HG03432 (cell line): ENCODE measurements at regions not wholly inside any gene's neighbourhood (a gene's known extent, or its start where the extent isn't known, plus 50 kb on each side); places are given as distances from the start of the nearest gene placed in this dataset.
A peak's percentile ranks its signal among the peaks of the same experiment; 100 is the strongest.

Experiments
- ATAC-seq: cut with Tn5 transposase; IDR thresholded peaks from one replicate; pipeline ENCODE4 v1.9.1; 2021; ENCODE audit warnings: mild to moderate bottlenecking, moderate library complexity; ENCODE audit not compliant: unreplicated experiment

GRCh38 chr5:152271420-152271819 lies 133.7 kb downstream of the NMUR2 start:
- peak; percentile 67 for ATAC-seq

- no peak for ATAC-seq
Observed at GRCh38 chr5:152270096-152270495, 135.0 kb downstream of the NMUR2 start.

DNA sequence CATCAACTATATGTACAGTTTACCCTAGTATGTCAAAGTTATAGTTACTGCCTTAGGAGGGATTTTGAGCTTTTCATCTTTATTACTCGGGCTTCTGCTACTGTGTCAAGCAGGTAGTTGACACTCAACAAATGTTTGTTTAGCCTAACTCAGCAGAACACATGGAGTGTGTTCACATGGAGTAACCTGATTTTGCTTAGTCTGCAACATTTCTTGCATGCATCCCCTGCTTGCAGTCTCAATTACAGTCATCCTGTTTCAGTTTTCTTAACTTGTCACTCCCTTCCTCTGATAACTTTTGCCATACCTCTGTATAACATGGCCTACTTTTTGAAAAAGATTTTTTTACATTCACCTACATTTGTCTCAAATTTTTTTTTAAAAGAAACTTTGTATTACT lies 135.5 kb downstream of the NMUR2 start:
- ATAC-seq, result no peak

GRCh38 chr5:152264645-152265254 lies 140.3 kb downstream of the NMUR2 start:
- ATAC-seq, result no peak

GRCh38 chr5:152262667-152263066 lies 142.4 kb downstream of the NMUR2 start:
- ATAC-seq, result no peak

DNA sequence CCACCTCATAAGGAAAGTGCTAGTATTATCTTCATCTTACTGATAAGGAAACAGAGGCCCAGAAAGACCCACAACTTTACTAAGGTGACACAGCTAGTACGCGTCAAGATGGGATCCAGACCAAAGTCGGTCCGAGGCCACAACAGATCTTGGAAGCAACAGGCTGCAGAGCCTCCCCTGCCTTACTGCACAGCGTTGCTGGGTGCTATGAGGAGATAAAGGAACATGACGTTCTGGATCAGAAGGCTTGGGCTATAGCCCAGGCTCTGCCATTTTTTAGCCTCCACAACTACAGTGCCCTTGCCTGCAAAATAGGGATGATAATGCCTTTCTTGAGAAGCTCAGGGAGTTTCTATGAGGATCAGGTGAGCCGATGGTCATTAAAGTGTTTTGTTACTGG lies 144.1 kb downstream of the NMUR2 start:
- ATAC-seq, result no peak

GRCh38 chr5:152259702-152260101 lies 145.4 kb downstream of the NMUR2 start:
- no peak for ATAC-seq

GRCh38 chr5:152256580-152256979 lies 148.5 kb downstream of the NMUR2 start:
- no peak for ATAC-seq

DNA sequence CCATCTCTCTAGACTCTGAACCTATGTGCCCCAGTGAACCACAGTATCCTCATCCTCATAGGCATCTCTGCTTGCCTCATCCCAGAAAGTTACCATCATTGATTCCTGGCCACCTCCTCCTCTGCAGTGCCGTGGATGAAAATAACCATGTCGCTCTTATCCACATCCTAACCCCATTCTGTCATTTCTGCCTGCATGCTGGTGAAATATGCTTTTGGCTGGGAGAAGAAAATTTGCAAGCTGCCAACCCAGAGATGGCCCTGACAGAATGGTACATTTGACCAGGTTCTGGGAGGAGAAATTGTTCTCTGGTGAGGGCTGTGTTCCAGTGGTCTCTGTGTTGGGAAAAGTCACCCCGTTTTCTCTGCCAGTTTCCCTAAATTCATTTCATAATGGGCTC lies 149.7 kb downstream of the NMUR2 start:
- no peak for ATAC-seq

DNA sequence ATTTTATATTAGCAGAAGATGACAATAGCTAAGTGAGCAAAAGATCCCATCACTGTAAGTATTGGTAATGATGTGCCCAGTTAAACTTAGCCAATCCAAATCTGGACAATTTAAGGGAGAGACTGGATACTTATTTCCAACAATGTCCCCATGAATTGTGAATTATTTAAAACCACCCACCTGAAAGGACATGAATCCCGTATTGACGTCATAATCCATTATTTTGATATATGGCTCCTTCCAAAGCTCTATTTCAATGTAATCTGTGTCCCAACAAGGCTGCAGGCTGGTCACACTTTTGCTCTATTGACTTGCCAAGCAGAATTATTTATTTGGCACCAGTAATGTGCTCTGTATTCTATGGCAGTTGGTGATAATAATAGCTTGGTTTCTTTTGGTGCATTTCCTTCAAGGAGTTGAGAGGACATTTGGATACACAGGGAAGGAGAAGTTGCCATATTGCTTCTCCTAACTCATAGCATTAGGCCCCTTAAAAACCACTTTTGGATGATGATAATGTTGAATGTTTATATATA lies 157.2 kb downstream of the NMUR2 start:
- no peak for ATAC-seq

DNA sequence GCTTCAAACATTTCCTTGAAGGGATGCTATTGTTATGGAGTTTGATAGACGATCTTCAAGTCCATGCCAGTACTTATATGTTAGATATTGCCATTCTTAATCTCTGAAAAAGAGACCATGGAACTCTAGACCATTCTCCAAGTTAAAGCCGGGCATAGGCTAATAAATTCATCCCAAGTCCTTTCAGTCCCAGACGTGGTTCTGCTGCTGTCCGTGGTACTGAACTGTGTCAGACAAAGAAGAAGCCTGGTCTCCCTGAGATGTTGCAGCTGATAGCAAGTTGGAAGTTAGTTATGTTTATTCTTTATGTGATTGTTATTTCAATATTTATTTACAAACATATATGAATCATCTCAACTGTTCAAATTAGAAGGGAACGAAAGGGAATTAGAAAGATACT lies 158.7 kb downstream of the NMUR2 start:
- ATAC-seq, result no peak

DNA sequence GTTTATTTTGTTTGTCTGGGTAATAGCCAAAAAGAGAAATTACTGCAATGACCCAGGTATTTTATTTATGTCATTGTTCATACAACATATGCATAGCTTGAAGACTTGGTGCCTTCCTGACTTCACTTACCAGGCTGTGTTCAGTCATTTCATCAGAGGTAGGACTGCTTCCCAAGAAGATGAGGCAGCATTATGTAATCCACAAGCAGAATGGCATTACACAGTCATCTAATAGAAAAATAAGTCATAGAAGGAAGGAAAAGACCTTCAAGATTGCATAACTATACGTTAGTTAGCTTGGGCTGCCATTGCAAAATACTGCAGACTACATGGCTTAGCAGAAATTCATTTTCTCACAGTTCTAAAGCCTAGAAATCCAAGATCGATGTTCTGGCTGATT lies 167.5 kb downstream of the NMUR2 start:
- no peak for ATAC-seq

GRCh38 chr5:152226191-152226590 lies 178.9 kb downstream of the NMUR2 start:
- ATAC-seq, result no peak

- ATAC-seq, result no peak
Observed at GRCh38 chr5:152221721-152222629, 183.1 kb downstream of the NMUR2 start.

GRCh38 chr5:152218694-152219093 lies 186.4 kb downstream of the NMUR2 start:
- ATAC-seq, result no peak

GRCh38 chr5:152205804-152206203 lies 199.3 kb downstream of the NMUR2 start:
- no peak for ATAC-seq

GRCh38 chr5:152202321-152202720 lies 202.8 kb downstream of the NMUR2 start:
- no peak for ATAC-seq

DNA sequence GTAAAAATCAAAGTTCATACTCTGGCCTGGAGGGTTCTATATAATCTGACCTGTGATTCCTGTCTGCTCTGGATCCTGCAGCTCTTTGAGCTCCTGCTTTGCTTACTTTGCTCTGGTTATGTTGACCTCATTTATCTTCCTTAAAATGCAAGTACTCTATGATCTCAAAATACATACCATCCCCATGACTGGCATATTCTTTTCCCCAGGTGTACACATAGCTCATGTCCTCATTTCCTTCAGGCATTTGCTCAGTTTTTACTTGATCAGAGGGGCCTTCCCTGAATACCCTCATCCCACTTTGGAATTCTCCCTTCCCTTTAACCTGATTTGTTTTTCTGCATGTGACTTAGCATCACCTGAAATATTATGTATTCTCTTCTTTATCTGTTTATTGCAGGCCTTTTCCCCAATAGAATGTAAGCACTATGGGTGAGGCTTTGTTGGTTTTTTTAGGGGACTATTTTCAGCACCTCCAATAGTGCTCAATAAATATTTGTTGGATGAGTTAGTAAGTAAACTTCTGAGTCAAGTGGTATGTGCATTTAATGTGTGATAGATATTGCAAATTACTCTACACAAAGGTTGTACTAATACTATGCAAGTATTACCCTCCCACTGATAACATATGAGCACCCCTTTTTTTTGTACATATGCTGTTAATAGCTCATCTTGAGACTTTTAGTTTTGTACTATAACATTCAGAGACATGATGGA lies 211.5 kb downstream of the NMUR2 start:
- no peak for ATAC-seq

DNA sequence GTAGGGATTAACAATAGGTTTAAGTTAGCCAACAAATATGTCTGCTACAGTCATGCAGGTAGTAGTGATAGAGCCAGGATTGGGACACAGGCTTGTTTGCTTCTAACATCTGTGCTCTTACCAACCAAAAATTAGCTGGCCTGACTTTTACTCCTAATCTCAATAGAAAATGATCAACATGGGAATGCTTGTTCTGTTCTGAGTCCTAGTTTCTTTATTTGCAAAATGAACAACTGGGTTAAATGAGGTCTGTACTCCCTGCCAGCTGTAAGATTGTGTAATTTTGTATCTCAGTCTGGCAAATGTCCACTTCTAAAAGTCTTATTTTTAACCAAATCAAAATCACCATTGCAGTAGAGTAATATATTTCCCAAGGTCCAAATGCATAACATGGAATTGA lies 216.8 kb downstream of the NMUR2 start:
- no peak for ATAC-seq

DNA sequence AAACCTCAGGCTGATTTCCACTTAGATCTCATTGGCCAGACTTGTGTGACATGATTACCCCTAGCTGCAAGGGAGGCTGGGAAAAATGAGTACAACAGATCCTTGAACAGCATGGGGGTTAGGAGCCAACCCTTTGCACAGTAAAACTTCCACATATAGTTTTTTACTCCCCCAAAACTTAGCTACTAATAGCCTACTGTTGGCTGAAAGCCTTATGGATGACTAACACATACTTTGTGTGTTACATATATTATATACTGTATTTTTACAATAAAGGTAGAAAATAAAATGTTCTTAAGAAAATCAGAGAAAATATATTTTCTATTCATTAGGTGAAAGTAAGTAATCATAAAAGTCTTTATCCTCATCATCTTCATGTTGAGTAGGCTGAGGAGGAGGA lies 217.4 kb downstream of the NMUR2 start:
- no peak for ATAC-seq

DNA sequence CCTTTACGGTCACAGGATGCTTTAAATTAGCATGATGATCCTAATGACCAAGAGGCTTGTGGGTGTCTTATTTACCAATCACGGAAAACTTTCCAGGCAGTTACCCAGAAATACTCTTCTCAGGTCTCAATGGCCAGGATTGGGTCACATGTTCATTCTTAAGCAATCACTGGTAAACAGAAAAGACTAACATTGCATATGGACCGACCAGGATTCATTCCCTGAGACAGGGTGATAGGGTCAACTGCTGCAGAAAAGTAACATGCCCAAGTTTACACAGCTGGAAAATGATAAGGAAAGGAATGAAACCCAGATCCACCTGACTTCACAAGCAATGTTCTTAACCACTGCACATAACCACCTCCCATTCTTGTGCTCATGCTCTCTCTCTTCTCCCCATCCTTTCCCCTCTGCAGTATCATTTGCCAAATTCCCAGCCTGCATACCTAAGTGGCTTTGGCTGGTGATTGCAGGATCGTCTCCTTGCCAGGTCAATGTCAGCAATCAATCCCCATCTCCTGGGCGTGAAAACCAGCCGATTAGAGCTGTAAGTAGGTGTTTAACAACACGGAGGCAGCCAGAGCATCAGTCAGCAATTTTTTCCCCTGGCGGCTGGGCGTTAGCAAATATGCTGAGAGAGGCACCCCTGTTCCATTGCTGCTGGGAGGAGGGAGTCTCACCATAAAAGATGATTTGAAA lies 219.4 kb downstream of the NMUR2 start:
- no peak for ATAC-seq
